NCI-H524 (cell line): ENCODE measurements at regions not wholly inside any gene's neighbourhood (a gene's known extent, or its start where the extent isn't known, plus 50 kb on each side); places are given as distances from the start of the nearest gene placed in this dataset.
"Not testable (repeated sequence)": the region's sequence is repeated elsewhere in the genome, so short reads cannot be mapped to it uniquely, and the experiment has no call there.

ENCODE experiments used
- DNase-seq, 2 experiments: peaks; one replicate each; lab custom pipeline; 2025; lab: John Stamatoyannopoulos, UW

DNA sequence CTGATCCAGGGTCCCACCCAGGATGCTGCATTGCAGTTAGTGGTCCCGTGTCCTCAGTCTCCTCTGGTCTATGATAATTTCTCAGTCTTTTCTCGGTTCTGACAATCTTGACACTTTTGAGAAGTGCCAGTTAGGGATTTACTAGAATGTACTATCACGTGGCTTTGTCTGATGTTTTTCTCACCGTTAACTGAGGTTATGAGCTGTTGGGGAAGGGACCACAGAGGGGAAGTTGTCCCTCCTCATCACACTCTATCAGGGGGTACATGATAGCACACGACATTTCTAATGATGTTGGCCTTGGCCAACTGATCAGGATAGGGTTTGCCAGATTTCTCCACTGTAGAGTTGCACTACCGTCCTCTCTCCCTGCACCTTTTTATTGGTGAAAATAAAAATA lies 250.9 kb upstream of the SDK2 start:
- DNase-seq, result no peak

DNA sequence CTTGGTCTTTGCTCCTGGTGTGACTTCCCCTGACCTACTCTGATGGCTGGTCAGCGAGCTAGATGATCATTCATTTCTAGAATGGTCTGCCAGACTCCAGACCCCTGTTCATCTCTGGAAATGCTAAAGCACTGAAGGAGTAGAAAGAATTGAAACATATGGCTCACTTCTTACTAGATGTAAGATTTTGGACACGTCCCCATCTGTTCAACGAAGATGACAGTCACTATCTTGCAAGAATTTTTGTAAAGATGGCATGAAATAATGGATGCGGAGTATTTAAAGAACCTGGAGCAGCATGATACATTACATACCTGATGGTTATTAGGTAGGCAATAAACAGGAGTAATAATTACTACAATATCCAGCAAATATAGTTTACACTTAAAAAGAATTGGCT lies 252.7 kb upstream of the SDK2 start:
- DNase-seq, result peak in 1 of 2 experiments; percentile 63

GRCh38 chr17:73899839-73900238 lies 255.6 kb upstream of the SDK2 start:
- no peak for DNase-seq

DNA sequence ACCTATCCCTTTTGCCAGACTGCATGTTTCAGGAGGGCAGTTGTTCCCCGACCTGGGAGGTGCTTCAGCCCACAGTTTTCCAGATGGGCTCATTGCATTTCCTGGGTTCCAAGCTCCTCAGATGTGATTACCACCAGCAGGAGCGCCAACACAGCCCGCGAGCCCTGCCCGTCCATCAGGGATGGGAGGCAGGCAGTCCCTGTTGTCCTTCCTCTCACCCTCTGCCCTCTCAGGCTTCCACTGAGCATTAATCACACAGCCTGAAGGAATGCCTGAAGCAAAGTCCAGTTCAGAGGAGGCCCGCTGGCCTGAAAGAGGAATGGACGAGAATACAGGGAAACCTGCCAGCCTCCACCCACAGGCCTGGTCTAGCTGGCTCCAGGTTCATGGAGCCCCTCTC lies 256.3 kb upstream of the SDK2 start:
- no peak for DNase-seq

DNA sequence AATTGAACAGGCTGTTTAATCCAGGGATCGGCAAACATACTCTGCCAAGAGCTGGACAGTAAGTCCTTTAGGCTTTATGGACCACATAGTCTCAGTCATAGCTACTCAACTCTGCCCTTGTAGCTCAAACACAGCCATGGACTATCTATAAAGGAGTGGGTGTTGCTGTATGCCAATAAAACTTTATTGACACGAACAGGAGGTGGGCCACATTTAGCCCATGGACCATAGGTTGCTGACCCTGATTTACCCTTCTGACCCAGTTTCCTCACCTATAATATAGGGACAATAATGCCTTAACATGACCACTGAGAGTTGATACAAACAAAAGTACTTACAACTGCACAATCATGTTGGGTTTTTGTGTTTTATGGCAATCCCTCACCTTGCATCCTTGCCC lies 257.0 kb upstream of the SDK2 start:
- no peak for DNase-seq

- DNase-seq, result peak; percentile 83 to 88
These were observed 257.6 kb upstream of the SDK2 start for GRCh38 chr17:73901661-73902415.

DNA sequence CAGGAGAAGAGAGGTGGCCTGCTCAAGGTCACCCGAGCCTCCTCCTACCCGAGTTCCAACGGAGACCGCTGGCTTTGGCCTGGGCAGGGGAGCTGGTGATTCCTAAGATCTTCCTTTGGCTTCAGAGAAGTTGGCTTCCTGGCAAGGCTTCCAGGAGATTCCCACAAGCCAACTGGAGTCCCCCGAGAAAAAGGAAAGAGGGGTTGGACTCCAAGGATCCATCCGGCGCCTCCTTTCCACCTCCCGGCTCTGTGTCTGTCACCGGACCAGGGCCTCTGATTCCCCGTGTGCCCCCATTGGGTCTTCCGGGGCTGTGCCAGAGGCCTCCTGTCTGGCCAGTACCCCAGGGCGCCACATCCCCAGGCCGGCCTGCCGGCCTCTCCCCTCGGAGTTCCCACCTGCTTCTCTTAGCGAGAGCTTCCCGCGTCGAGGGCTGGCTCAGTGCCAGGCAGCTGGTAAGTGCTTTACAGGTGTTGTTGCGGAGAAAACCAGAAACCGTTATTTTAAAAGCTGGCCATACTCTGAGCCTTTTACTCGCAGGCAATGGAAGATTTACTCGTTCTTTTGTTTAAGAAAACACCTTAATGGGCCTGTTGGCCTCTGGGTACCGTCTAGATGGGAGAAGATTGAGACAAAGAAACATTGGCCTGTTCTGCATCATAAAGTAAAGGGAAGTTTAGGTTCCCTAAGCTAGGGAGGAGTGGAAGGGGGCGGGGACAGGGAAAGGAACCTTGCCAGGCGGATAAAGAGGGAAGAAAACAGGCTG lies 258.4 kb upstream of the SDK2 start:
- DNase-seq, result peak; percentile 19 to 54

- DNase-seq, result no peak
These were observed 262.9 kb upstream of the SDK2 start for GRCh38 chr17:73906896-73907870.

- no peak for DNase-seq
These were observed 264.9 kb upstream of the SDK2 start for GRCh38 chr17:73909186-73909585.

GRCh38 chr17:73910206-73910605 lies 266.0 kb upstream of the SDK2 start:
- DNase-seq, result no peak

DNA sequence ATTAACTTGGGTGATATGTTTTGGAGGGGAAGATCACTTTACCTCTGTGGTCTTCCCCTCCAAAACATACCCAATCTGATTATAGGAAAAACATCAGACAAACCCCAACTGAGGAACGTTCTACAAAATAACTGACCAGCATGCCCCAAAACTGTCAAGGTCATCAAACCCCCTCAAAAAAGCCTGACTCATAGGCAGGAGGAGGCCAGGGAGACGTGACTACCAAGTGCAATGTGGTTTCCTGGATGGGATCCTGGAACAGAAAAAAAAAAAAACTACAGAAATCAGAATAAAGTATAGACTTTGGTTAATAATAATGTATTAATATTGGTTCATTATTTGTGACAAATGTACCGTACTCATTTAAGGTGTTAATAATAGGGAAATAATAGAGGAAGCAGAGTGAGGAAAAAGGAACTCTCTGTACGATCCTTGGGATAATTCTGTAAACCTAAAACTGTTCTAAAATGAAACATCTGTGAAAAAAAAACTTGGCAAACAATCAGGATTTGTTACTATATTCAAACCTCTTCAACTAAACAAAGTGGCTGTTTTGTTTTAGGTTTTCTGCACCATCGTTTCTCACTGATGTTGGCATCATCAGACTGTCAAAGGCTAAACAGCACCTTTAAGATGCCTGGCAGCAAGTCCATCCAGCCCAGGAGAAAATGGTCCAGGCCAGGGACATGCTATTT lies 266.7 kb upstream of the SDK2 start:
- DNase-seq, result no peak

DNA sequence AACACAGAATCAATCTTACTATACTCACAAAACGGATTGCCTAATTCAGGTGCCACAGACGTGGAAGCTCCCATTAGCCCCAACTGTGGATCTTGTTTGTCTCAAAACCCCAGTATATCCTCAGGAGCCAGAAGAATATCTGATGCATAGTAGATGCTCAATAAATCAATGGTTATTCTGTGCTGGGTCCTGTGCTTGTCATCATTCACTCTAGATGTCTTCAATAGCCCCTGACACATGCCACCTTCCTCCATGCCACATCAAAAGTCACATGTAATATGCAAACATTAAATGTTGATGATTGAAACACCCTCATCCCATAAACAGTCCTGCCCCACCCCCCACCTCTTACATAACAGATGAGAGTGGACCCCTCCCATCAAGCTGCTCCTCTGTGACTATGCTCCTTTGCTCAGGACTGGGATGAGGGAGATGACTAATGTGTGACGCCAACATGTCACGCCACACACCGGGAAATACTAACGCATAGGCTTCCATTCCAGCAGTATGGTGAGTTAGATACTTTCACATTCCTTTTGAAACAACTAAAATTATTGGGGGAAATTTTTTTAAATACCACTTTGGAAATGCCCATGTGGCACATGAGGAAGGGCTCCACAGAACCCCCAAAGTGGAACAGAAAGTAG lies 267.6 kb upstream of the SDK2 start:
- DNase-seq, result no peak

DNA sequence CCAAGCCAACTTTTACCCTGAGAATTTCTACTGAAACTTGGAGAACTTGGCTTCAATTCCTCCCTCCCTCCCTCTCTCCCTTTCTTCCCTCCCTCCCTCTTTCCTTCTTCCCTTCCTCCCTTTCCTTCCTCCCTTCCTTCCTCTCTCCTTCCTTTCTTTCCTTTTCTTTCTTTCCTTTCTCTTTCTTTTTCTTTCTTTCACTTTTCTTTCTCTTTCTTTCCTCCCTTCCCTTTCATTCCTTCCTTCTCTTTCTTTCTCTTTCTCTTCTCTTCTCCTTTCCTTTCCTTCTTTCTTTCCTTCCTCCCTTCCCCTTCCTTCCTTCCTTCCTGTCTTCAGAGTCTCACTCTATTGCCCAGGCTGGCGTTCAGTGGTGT lies 268.1 kb upstream of the SDK2 start:
- DNase-seq, result no peak

DNA sequence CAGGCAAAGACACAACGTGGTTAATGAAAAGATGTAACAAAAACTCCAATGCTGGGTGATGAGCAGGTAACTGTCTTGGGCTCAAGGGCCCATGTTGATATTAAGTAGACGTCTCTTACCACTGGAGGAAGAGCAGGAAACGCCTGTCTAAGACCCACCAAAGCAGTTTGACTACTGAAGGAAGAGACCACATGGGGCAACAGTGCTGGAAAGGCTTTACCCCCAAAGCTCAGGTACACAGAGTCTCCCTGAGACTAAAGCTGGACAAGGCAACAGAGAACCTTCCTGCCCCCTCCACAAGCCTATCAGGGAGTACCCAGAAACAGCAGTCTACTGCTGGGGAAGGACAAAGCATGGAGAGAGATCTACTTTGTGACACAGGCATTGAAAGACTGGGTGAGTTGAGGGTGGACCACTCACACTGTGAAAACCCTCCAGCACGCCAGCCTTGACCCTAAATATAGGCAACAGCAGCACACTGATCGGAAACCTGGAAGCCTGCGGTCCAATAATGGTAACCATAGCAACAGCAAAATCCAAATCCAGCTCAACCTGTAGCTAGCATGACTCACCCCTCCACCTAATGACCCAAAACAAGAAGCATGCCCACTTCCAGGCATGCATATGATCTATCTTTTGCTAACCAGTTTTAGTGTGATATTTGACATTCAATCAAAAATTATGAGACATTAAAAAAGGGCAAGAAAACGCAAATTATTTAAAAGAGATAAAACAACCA lies 270.5 kb upstream of the SDK2 start:
- peak in 1 of 2 experiments; percentile 33 for DNase-seq

DNA sequence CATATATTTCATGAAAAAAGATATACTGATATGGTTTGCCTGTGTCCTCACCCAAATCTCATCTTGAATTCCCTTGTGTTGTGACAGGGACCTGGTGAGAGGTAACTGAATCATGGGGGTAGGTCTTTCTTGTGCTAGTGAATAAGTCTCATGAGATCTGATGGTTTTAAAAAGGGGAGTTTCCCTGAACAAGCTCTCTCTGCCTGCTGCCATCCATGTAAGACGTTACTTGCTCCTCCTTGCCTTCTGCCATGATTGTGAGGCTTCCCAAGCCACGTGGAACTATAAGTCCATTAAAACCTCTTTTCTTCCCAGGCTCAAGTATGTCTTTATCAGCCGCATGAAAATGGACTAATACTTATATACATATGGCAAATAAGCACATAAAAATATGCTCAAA lies 274.8 kb upstream of the SDK2 start:
- DNase-seq, result not testable (repeated sequence)

GRCh38 chr17:73921306-73921705 lies 277.1 kb upstream of the SDK2 start:
- no peak for DNase-seq

GRCh38 chr17:73924114-73924908 lies 279.2 kb upstream of the RPL38 start:
- DNase-seq, result peak; percentile 75 to 89

- DNase-seq, result no peak
These were observed 278.6 kb upstream of the RPL38 start for GRCh38 chr17:73924909-73925186.

DNA sequence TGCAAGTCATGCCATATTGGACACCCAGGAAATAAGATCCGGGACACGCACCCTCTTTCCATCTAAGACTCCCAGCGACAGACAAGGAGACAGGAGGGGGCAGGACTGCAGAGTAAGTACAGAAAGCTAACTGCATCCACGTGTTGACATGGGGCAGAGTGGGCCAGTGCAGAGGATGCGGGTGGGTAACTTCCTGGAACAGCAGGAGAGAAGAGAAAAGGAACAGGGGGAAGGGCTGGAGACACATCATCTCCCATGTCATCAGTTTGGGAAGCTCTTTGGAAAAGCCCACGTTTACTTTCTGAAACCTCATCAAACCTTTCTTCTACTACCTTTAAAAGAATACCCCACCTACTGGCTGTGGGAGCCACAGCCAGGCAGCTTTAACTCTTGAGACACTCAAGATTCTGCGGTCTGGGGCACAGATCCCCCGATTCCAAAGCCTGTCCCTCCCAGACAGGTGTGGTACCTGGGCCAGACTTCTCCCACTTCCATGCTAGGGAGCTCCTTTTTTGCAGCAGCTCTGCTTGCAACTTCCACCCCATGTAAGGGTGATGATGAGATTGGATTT lies 273.5 kb upstream of the RPL38 start:
- DNase-seq, result no peak
